ENCODE measurements at regions not wholly inside any gene's neighbourhood (a gene's known extent, or its start where the extent isn't known, plus 50 kb on each side); places are given as distances from the start of the nearest gene placed in this dataset.

GRCh38 chr20:12596863-12597262 is 411.9 kb upstream of the SPTLC3 start:
- TF ChIP-seq POLR2A (IDR thresholded peaks at IDR 0.05; ENCODE audit: low read depth, low read length) (no peak), PAX5 (IDR thresholded peaks at IDR 0.05; ENCODE audit: insufficient read depth, low read length, severe bottlenecking) (no peak)

All from GM12891 (cell line).